ENCODE measurements at regions not wholly inside any gene's neighbourhood (a gene's known extent, or its start where the extent isn't known, plus 50 kb on each side); places are given as distances from the start of the nearest gene placed in this dataset.

DNA sequence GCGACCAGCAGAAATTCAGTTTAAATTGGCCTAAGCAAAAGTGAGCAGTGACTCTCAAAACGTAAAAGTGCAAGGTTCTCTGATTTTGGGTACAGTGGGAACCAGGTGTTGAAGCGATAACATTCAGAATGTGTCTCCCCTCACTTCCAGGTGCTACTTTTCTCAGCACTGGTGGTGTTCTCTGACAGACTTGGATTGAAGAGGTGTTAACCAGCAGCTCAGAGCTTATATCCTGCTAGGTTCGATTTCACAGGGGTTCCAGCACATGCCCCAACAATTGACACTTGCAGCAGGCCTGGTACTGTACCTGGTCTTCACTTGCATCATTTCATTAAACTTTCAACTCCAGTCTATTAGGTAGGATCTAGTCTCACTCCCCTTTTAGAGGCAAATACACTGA, 680.2 kb downstream of the VRK1 start:
- Mint-ChIP-seq H3K4me1 (ENCODE audit: low read depth, unreplicated experiment) (no peaks in the 10 kb centered on the region), H3K9me3 (ENCODE audit: unreplicated experiment) (peaks cover 2% of the 10 kb centered on the region), H3K4me3 (ENCODE audit: unreplicated experiment) (no peak overlapping the region), H3K27me3 (ENCODE audit: unreplicated experiment) (no peaks in the 10 kb centered on the region), H3K27ac (ENCODE audit: unreplicated experiment) (no peak overlapping the region), H3K36me3 (ENCODE audit: unreplicated experiment) (no peaks in the 10 kb centered on the region)
- TF ChIP-seq, protein P1, sequence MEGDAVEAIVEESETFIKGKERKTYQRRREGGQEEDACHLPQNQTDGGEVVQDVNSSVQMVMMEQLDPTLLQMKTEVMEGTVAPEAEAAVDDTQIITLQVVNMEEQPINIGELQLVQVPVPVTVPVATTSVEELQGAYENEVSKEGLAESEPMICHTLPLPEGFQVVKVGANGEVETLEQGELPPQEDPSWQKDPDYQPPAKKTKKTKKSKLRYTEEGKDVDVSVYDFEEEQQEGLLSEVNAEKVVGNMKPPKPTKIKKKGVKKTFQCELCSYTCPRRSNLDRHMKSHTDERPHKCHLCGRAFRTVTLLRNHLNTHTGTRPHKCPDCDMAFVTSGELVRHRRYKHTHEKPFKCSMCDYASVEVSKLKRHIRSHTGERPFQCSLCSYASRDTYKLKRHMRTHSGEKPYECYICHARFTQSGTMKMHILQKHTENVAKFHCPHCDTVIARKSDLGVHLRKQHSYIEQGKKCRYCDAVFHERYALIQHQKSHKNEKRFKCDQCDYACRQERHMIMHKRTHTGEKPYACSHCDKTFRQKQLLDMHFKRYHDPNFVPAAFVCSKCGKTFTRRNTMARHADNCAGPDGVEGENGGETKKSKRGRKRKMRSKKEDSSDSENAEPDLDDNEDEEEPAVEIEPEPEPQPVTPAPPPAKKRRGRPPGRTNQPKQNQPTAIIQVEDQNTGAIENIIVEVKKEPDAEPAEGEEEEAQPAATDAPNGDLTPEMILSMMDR (IDR thresholded peaks at IDR 0.05; ENCODE audit: partially characterized antibody, unreplicated experiment), result no peak
- no peak for DNase-seq

DNA sequence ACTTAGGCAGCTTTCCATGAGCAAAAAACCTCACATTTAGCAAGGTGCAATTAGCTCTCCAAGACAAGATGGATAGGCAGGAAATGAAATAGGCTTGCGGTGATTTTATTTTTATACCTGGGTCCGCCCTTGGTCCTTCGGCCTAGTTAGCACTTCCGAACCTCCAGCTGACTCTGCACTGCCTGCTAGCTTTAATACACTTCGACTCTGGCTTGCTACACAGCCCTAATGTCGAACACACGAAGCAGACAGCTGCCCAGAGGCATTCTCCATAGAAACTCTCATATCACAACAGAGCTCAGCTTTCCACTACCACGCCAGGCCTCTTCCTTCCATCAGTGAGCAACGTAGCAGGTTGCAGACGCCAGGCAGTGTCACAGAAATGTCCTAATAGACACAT, 688.0 kb downstream of the VRK1 start:
- peaks cover 3% of the 10 kb centered on the region for H3K27me3 Mint-ChIP-seq (ENCODE audit: unreplicated experiment)
- H3K27ac Mint-ChIP-seq (ENCODE audit: unreplicated experiment), result no peak overlapping the region
- no peaks in the 10 kb centered on the region for H3K9me3 Mint-ChIP-seq (ENCODE audit: unreplicated experiment)
- H3K4me3 Mint-ChIP-seq (ENCODE audit: unreplicated experiment), result no peak overlapping the region
- H3K36me3 Mint-ChIP-seq (ENCODE audit: unreplicated experiment), result no peaks in the 10 kb centered on the region
- TF ChIP-seq, protein P1 (IDR thresholded peaks at IDR 0.05; ENCODE audit: partially characterized antibody, unreplicated experiment), result no peak
- DNase-seq, result no peak
- no peaks in the 10 kb centered on the region for H3K4me1 Mint-ChIP-seq (ENCODE audit: low read depth, unreplicated experiment)

DNA sequence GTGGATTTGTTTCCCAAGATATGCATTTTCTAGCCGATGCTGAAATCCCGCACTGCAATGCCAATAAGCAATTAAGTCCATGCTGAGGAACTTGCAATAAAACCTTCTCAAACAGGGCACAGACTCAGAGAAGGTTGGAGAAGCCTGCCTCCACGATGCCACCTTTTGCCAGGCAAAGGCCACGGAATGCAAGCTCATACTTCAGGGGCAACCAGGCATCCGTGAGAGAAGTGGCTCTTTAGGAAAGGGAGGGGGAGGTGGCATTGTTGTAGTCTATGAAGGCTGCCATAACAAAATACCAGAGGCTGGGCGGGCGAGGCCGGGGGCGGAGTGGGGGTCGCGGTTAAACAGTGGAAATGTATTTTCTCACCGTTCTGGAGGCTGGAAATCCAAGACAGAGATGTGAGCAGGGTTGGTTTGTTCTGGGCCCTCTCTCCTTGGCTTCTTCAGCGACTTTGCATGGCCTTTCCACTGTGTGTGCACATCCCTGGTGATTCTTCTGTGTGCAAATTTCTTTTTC, 689.5 kb downstream of the VRK1 start:
- TF ChIP-seq, protein P1 (IDR thresholded peaks at IDR 0.05; ENCODE audit: partially characterized antibody, unreplicated experiment), result no peak
- Mint-ChIP-seq H3K4me3 (ENCODE audit: unreplicated experiment) (no peak overlapping the region), H3K9me3 (ENCODE audit: unreplicated experiment) (no peaks in the 10 kb centered on the region), H3K27me3 (ENCODE audit: unreplicated experiment) (peaks cover 5% of the 10 kb centered on the region), H3K4me1 (ENCODE audit: low read depth, unreplicated experiment) (no peaks in the 10 kb centered on the region), H3K27ac (ENCODE audit: unreplicated experiment) (no peak overlapping the region), H3K36me3 (ENCODE audit: unreplicated experiment) (no peaks in the 10 kb centered on the region)
- DNase-seq, result no peak

DNA sequence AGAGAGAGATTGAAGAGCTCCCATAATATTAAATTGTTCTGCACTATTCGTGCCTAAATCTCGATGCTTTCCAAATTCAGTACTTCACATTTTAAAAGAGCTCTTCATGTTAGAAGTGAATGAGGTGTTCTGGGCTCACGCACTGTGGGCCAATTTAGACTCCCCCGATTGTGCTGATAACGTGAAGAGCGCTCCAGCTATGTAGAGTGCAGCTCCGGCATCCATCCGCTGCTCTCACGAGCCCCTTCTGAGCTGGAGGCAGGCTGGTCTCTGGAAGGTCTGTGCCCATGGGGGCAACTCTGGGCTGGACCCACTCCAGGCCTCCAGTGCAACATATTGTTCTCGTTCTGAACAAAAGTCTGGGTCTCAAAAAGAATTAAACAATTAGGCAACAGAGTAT, 692.6 kb downstream of the VRK1 start:
- no peak for DNase-seq
- no peaks in the 10 kb centered on the region for H3K36me3 Mint-ChIP-seq (ENCODE audit: unreplicated experiment)
- no peak overlapping the region for H3K27ac Mint-ChIP-seq (ENCODE audit: unreplicated experiment)
- peaks cover 5% of the 10 kb centered on the region for H3K27me3 Mint-ChIP-seq (ENCODE audit: unreplicated experiment)
- H3K4me1 Mint-ChIP-seq (ENCODE audit: low read depth, unreplicated experiment), result no peaks in the 10 kb centered on the region
- H3K4me3 Mint-ChIP-seq (ENCODE audit: unreplicated experiment), result no peak overlapping the region
- TF ChIP-seq, protein P1 (IDR thresholded peaks at IDR 0.05; ENCODE audit: partially characterized antibody, unreplicated experiment), result no peak
- H3K9me3 Mint-ChIP-seq (ENCODE audit: unreplicated experiment), result peaks cover 2% of the 10 kb centered on the region

DNA sequence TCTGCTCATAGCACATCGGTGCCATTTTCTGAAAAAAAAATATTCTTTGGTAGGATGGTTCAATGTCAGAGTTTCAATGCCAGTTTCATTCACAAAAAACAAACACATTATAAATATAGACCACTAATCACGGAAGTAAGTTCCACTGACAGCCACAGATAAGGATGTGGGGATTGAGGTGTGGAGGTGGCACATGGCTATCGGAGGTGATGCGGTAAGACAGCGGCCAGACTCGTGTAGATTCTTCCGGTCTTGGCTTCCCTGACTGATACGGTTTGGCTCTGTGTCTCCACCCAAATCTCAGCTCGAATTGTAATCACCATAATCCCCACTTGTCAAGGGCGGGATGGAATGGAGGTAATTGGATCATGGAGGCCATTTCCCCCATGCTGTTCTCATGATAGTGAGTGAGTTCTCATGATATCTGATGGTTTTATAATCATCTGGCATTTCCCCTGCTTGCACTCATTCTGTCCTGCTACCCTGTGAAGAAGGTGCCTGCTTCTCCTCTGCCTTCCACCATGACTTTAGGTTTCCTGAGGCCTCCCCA, 693.4 kb downstream of the VRK1 start:
- Mint-ChIP-seq H3K27me3 (ENCODE audit: unreplicated experiment) (peaks cover 5% of the 10 kb centered on the region), H3K4me3 (ENCODE audit: unreplicated experiment) (no peak overlapping the region), H3K9me3 (ENCODE audit: unreplicated experiment) (peaks cover 2% of the 10 kb centered on the region), H3K4me1 (ENCODE audit: low read depth, unreplicated experiment) (no peaks in the 10 kb centered on the region), H3K27ac (ENCODE audit: unreplicated experiment) (no peak overlapping the region), H3K36me3 (ENCODE audit: unreplicated experiment) (no peaks in the 10 kb centered on the region)
- no peak for DNase-seq
- TF ChIP-seq, protein P1 (IDR thresholded peaks at IDR 0.05; ENCODE audit: partially characterized antibody, unreplicated experiment), result no peak
